ENCODE measurements at regions not wholly inside any gene's neighbourhood (a gene's known extent, or its start where the extent isn't known, plus 50 kb on each side); places are given as distances from the start of the nearest gene placed in this dataset.
"Not testable (repeated sequence)": the region's sequence is repeated elsewhere in the genome, so short reads cannot be mapped to it uniquely, and the experiment has no call there.

DNA sequence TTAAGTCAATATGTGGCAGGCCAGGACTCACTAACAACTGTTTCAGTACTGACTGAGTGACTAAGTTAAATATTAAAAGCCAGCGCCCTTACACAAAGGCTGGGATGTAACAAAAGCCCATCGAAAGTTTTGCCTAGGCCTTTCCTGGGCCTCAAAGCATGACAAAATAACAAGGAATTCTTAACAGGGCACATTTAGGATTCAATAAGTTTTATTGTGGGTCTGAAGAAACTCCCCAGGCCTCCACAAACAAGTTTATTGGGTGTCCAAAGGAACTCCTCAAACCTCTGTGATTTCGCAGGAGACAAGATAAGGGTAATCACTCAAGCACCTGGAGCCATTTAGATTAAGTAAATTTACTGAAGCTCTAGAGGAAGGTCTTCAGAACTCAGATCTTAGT lies 130.7 kb upstream of the SGCG start:
- DNase-seq = no peak
- intact Hi-C loops (cut with DNase I) = no loop called here

DNA sequence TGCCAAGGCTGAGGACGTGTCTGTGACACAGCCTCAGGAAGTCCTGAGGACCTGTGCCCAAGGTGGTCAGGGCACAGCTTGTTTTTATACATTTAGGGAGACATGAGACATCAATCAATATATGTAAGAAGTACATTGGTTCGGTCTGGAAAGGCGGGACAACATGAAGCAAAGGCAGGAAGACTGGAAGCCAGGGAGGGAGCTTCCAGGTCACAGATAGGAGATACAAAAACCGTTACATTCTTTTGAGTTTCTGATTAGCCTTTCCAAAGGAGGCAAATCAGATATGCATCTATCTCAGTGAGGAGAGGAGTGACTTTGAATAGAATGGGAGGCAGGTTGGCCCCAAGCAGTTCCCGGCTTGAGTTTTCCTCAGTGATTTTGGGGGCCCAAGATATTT lies 127.1 kb upstream of the SGCG start:
- intact Hi-C loops (cut with DNase I); DNase-seq: not testable (repeated sequence)

DNA sequence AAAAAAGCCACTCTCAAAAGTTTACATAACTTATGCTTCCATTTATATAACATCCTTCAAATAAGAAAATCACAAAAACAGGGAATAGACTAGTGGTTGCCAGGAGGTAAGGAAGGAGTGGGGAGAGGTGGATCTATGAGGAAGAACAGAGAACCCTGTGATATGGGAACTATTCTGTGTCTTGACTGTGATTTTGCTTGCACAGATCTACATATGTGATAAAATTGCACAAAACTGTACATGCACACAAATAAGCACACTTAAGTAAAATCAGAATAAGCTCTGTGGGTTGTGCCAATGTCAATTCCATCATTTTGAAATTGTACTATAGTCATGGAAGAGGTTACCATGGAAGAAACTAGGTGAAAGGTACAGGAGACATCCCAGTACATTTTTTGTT lies 121.6 kb upstream of the SGCG start:
- intact Hi-C loops (cut with DNase I) = no loop called here
- no peak for DNase-seq

DNA sequence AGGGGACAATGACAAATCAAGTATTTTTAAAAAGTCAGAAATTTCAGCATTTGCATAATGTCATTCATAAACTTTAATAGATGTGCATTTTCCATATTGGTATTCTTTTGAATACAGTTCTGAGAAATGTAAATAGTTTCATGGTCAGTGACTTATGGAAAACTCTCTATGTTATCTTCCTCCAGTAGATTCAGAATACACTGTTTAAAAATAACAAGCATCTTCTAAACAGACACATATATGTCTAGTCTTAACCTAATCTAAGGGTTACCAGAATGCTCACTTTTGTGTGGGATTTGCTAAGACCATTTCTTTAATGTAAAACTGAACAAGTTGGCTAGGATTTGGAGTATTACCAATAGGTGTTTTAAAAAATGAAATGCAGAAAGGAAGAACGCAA lies 119.8 kb upstream of the SGCG start:
- DNase-seq = no peak
- intact Hi-C loops (cut with DNase I) = no loop called here

DNA sequence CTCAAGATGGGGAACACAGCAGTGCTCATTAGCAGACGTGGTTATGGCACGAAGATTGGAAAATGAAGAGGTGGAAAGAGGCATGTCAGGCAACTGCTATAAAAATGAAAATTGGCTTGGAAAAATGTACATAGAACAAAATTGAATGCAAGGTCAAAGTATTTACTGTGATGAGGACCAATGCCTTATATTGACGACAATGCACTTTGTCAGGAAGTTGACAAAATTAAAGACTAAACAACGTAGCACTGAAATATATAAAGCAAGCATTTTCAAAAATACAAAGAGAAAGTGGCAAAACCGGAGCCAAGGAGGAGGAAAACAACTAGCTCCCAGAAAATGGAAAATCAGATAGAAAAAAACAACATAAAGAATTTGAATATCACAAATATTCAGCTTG lies 113.7 kb upstream of the SGCG start:
- intact Hi-C loops (cut with DNase I) = no loop called here
- DNase-seq = no peak

DNA sequence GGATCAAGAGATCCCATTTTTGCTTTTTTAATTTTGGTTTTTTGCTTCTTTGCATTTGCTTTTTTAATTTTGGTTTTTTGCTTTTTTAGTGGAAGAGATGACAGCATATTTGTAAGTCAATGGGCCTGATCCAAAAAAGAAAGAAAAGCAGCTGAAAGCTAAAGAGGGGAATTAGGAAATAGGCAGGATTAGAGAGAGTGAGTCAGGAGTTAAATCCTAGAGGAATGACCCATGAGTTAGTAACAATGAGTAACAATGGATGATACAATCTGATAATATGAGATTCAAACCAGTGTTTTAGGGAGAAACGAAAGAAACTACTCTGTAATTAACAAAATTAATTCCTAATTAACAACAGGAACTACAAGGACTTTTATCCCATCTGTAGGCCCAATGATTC lies 111.2 kb upstream of the SGCG start:
- intact Hi-C loops (cut with DNase I) = no loop called here
- no peak for DNase-seq

DNA sequence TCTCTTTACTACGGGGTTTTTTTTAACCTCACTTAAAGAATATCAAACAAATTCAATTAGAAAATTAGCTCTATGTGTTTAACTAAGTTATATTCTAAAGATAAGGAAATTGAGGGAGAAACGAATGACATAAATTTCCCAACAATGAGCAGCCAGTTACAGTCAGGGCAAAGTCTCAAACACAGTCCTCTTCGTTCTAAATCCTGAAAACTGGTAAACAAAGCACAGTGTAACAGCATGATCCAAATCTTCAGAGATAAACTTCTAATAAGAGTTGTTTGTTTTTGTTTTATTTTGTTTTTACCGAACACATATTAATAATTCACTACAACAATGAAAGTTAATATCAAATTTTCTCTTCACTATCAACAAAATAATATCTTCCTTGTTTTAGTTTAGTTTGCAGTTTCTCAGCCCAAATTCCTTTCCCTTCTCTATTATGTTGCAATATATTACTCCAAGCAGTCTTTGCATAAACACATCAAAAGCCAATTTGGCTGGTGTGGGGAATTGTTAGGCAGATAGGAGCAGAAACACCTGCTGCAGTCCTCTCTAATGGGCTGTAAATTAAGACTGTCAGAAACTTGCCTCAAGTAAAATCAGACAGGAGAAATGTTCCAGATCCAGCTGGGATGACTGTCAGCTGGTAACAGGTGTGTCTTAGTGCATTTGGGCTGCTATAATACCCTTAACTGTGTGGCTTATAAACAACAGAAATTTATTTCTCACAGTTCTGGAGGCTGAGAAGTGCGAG lies 106.5 kb upstream of the SGCG start:
- DNase-seq = no peak

DNA sequence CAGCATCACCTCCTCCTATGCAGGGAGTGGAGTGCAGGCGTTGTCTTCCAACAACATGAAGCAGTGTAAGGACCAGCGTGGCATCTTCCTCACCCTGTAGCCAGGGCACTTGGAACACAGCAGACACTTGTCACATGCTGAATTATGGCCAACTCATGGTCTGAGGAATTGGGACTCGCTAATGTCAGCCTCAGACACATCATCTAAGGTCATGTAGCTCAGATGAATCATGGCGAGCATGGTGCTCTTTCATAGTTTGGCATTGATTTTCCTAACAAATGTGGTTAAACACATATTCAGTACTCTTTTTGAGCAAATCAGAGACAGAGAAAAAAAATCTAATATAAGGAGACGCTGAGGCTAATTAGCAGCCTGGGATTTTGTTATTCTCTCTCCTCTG lies 99.6 kb upstream of the SGCG start:
- intact Hi-C loops (cut with DNase I) = no loop called here

More for the DNA sequence above, 106.5 kb upstream of the SGCG start:
- intact Hi-C loops (cut with DNase I) = no loop called here

DNA sequence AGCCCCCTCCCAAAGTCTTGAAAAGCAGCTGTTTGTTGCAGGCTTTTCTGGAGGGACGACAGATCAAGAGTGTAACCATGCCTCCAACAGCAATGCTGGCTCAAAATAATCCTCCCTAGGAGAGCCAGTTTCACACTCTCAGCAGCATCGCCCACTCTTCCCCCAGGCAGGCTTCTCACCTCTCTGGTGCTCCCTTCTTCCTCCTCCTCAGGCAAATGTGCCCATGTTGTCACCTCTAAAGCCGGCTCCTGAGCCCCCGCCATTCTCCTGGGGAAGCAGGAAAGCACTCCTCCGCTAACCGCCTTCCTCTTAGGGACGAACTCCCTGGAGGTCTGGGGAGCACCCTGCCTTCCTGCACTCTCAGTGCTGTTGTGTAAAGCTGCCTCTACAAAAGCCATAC lies 98.9 kb upstream of the SGCG start:
- DNase-seq = peak in 8 of 10 donors; percentile 47 to 93 (median 54)
- intact Hi-C loops (cut with DNase I) = no loop called here

More for the DNA sequence above, 99.6 kb upstream of the SGCG start:
- no peak for DNase-seq

DNA sequence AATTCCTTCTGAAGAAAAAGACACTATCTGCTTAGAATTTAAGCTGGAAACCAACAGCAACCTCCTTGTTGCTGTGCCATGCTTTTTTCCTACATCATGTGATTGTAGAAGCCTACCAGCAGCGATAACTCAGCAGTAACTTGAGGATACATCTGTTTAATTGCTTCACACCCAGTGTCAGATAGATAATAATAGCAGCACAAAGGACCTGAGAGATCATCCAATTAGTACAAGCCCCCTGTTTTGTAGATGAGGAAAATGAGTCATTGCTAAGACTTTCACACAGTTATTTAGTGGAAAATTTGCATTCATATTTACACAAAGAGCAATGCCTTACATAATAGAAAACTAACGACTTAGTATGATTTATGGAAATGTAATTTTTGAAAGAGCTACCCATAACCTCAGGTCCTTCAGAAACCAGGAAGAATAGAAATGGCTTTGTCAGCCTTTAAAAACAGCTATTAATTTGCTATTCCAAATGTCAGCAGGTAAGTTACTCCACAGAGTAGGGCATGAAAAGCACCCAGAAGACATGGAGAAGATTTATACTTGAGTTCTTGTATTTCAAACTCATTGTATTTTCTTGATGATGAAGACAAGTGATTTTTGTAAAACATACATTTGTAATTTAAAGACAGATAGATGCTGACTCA lies 93.7 kb upstream of the SGCG start:
- DNase-seq = no peak
- intact Hi-C loops (cut with DNase I) = no loop called here

DNA sequence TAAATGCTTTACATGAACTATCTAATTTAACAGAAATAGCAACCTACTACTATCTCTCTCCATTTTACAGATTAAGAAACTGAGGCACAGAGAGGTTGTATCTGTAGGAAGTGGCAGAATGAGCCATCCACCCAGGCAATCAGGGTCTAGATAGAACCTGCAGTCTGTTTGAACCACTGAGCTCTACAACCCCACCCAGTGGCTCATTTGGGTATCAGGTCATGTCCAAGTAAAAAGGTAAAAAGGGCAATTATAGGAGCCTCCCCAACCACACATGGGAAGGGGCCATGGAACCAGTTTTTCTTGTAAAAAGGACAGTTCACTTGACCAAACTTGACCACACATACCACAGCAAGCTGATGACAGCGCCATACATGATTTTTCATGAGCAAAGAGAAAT lies 92.9 kb upstream of the SGCG start:
- intact Hi-C loops (cut with DNase I) = no loop called here
- DNase-seq = no peak

DNA sequence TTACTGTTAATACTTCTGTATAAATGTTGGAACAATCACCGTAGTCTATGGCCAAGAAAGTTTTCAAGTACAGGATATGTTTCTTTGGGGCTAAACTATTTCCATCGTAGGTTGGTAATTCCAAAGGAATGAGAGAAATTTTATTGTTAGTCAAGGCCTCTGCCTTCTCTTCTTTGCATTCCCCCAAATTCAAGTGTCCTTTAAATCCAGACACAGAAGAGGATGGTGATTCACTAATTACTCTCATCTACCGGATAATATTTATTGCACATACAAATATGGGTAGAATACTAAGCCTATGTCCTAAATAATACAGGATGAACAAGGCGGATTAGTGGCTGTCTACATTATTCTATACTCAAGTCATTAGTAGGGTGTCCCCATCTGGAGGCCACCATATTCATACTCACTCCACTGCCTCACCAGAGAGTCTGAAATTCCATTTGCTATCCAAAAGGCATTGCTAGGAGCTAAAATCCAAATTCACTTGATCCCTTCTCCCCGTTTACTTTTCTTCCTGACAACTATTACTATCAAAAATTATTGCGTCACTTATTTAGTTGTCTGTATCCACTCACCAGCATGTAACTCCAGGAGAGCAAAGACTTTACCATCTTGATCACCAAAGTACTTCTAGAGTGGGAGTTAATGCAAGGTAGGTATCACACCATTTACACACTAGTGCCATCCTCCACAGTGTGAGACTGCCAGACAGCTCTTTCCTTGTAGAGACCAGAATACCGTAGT lies 82.4 kb upstream of the SGCG start:
- intact Hi-C loops (cut with DNase I) = no loop called here
- DNase-seq = no peak

DNA sequence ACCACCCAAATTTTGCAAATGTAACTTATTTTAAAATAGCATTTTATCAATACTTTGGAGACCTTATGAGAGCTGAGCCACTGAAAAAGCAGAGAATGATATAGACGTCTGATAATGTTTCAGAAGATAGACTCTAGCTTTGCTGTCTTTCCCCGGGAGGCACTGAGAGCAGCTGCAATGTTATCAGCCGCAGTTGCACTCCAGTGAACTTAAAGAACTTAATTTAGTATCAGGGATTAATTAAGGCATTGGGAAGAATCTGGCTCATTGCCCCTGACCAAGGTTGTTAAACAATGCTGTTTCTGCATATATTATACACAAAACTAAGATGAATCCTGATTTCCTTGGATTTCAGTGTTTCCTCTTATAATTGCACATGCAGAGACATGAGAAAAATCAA lies 75.7 kb upstream of the SGCG start:
- intact Hi-C loops (cut with DNase I) = no loop called here
- no peak for DNase-seq

DNA sequence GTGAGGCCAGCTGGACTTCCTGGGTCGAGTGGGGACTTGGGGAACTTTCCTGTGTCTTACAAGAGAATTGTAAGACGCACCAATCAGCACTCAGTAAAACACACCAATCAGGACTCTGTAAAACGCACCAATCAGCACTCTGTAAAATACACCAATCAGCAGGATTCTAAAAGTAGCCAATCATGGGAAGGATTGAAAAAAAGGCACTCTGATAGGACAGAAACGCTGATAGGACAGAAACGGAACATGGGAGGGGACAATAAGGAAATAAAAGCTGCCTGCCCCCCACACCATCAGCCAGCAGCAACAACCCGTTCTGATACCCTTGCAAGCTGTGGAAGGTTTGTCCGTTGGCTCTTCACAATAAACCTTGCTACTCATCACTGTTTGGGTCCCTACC lies 73.1 kb upstream of the SGCG start:
- DNase-seq = no peak
- intact Hi-C loops (cut with DNase I) = no loop called here

DNA sequence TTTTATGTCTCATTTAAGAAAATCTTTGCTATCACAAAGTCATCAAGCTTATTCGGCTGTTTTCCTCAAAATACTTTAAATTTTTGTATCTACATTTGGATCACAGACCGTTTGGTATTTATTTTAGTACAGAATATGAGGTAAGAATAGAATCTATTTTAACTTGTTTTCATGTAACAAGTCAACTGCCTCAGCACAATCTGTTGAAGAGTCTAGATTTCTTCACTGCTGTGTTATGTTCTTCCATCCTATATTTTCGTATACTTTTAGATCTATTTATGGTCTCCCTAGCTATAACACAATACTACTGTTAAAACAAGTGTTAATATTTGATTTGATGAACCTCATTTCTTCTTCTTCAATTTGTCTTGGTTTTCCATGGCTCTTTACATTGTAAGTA lies 61.6 kb upstream of the SGCG start:
- DNase-seq = no peak
- intact Hi-C loops (cut with DNase I) = no loop called here

DNA sequence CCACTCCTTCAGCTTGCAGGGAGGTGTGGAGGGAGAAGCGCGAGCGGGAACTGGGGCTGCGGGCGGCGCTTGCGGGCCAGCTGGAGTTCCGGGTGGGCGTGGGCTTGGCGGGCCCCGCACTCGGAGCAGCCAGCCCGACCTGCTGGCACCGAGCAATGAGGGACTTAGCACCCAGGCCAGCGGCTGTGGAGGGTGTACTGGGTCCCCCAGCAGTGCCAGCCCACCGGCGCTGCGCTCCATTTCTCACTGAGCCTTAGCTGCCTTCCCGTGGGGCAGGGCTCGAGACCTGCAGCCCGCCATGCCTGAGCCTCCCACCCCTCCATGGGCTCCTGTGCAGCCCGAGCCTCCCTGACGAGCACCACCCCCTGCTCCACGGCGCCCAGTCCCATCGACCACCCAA lies 53.2 kb upstream of the SGCG start:
- intact Hi-C loops (cut with DNase I) = not testable (repeated sequence)
- DNase-seq = peak in 1 of 10 donors; percentile 59

DNA sequence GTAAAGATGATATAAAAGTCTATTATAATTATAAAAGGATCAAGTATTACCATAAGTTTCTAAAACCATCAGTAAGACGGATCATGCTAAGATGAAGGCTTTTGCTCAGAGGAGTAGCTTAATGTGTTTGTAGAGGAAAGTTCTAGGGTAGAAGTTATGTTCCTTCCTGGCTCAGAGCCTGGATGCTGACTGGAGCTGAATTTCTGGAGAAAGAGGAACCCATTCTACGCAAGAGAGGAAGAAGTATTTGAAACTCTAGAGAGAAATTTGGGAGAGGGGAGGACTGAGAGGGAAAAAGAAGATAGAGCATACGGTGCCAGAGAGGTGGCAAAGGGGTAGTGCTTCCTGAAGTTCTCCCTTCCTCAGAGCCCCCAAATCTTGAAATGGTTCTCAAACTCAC lies 51.4 kb upstream of the SGCG start:
- intact Hi-C loops (cut with DNase I) = no loop called here
- no peak for DNase-seq

All from posterior cingulate gyrus (tissue), 11 donors.